ENCODE measurements at regions not wholly inside any gene's neighbourhood (a gene's known extent, or its start where the extent isn't known, plus 50 kb on each side); places are given as distances from the start of the nearest gene placed in this dataset.
"Not testable (repeated sequence)": the region's sequence is repeated elsewhere in the genome, so short reads cannot be mapped to it uniquely, and the experiment has no call there.

GRCh38 chr5:21341203-21341947 is 1353.4 kb upstream of the CDH18 start:
- DNase-seq (peak in 1 of 2 donors; percentile 5), ATAC-seq (peak in 1 of 8 donors; percentile 67)
- H3K9me3 ChIP-seq; H3K27ac ChIP-seq; H3K36me3 ChIP-seq; intact Hi-C loops (cut with DNase I); H3K27me3 ChIP-seq; H3K4me1 ChIP-seq: not testable (repeated sequence)
- TF ChIP-seq CTCF (IDR thresholded peaks at IDR 0.05), result peak in 3 of 9 donors; percentile 9 to 25 (median 22)
- peak overlapping the region in 6 of 10 donors; percentile 29 to 51 (median 40) for H3K4me3 ChIP-seq
- 57% methylated on average over 10 to 23 of the region's 68 CpGs for WGBS, 2 donors

- H3K4me3 ChIP-seq; intact Hi-C loops (cut with DNase I); H3K27me3 ChIP-seq; ATAC-seq; H3K27ac ChIP-seq; H3K9me3 ChIP-seq; H3K4me1 ChIP-seq; DNase-seq; H3K36me3 ChIP-seq: not testable (repeated sequence)
- WGBS, 2 donors, result 85 to 90% methylated on average over 3 of the region's 3 CpGs
These were observed 1352.2 kb upstream of the CDH18 start for GRCh38 chr5:21340233-21340632.

GRCh38 chr5:21336478-21336877 is 1348.5 kb upstream of the CDH18 start:
- 20 to 28% methylated on average over 1 of the region's 1 CpG for WGBS, 2 donors
- H3K9me3 ChIP-seq; H3K27ac ChIP-seq; H3K27me3 ChIP-seq; ATAC-seq; H3K4me3 ChIP-seq; H3K4me1 ChIP-seq; DNase-seq; intact Hi-C loops (cut with DNase I); H3K36me3 ChIP-seq: not testable (repeated sequence)

- DNase-seq; intact Hi-C loops (cut with DNase I); H3K27ac ChIP-seq; H3K9me3 ChIP-seq; H3K4me1 ChIP-seq; ATAC-seq; H3K4me3 ChIP-seq; H3K27me3 ChIP-seq; H3K36me3 ChIP-seq: not testable (repeated sequence)
- 89 to 94% methylated on average over 3 of the region's 3 CpGs for WGBS, 2 donors
These were observed 1327.4 kb upstream of the CDH18 start for GRCh38 chr5:21315376-21315775.

GRCh38 chr5:21301205-21301604 is 1313.2 kb upstream of the CDH18 start:
- H3K9me3 ChIP-seq; H3K36me3 ChIP-seq; ATAC-seq; H3K4me3 ChIP-seq; H3K27me3 ChIP-seq; intact Hi-C loops (cut with DNase I); H3K27ac ChIP-seq; DNase-seq; H3K4me1 ChIP-seq: not testable (repeated sequence)

- DNase-seq; H3K36me3 ChIP-seq; H3K27ac ChIP-seq; ATAC-seq; H3K9me3 ChIP-seq; H3K4me1 ChIP-seq; intact Hi-C loops (cut with DNase I); H3K27me3 ChIP-seq; H3K4me3 ChIP-seq: not testable (repeated sequence)
- 64% methylated on average over 2 of the region's 2 CpGs for WGBS, 2 donors
These were observed 1286.4 kb upstream of the CDH18 start for GRCh38 chr5:21274361-21274760.

- WGBS, 2 donors, result 71 to 77% methylated on average over 2 of the region's 2 CpGs
- ATAC-seq (no peak), DNase-seq (no peak)
- H3K4me3 ChIP-seq, result no peak overlapping the region
- H3K9me3 ChIP-seq, result peaks cover 0 to 24% (median 0%) of the 10 kb centered on the region in 11 donors
- no peaks in the 10 kb centered on the region for H3K27me3 ChIP-seq
- no peak overlapping the region for H3K27ac ChIP-seq
- no peaks in the 10 kb centered on the region for H3K36me3 ChIP-seq
- intact Hi-C loops (cut with DNase I), result no loop called here
- no peak for TF ChIP-seq CTCF (IDR thresholded peaks at IDR 0.05)
- no peaks in the 10 kb centered on the region for H3K4me1 ChIP-seq
These were observed 1275.4 kb upstream of the CDH18 start for GRCh38 chr5:21263361-21263760.
